HUES64 (cell line): ENCODE measurements at regions not wholly inside any gene's neighbourhood (a gene's known extent, or its start where the extent isn't known, plus 50 kb on each side); places are given as distances from the start of the nearest gene placed in this dataset.
"Not testable (repeated sequence)": the region's sequence is repeated elsewhere in the genome, so short reads cannot be mapped to it uniquely, and the experiment has no call there.

Source experiments
- H3K27ac ChIP-seq: 2 replicates; pipeline ENCODE4 v1.7.0; 2013; ENCODE audit warnings: low read depth, low read length, inconsistent platforms
- H3K27me3 ChIP-seq: 2 replicates; pipeline ENCODE4 v1.6.1; 2013; ENCODE audit warnings: mild to moderate bottlenecking, low read length; ENCODE audit not compliant: insufficient read depth
- H3K36me3 ChIP-seq: 2 replicates; pipeline ENCODE4 v1.6.1; 2013; ENCODE audit warnings: mild to moderate bottlenecking, low read length; ENCODE audit not compliant: insufficient read depth
- H3K4me1 ChIP-seq: 2 replicates; pipeline ENCODE4 v1.6.1; 2013; ENCODE audit warnings: mild to moderate bottlenecking, low read length, moderate library complexity; ENCODE audit not compliant: insufficient read depth
- H3K4me3 ChIP-seq: 2 replicates; pipeline ENCODE4 v1.5.1; 2013; ENCODE audit warnings: mild to moderate bottlenecking, low read length, moderate library complexity
- H3K9ac ChIP-seq: 2 replicates; pipeline ENCODE4 v1.6.1; 2013; ENCODE audit warnings: mild to moderate bottlenecking, low read depth, low read length
- H3K9me3 ChIP-seq: 2 replicates; pipeline ENCODE4 v1.6.1; 2013; ENCODE audit warnings: low read depth, low read length; ENCODE audit not compliant: insufficient read depth
- WGBS: fragments of 150-250, 120-280 bp; methylation state at CpG from one replicate; pipeline ENCODE4 v1.1.7; 2013; ENCODE audit warnings: missing lambda C conversion rate; 5-methylcytosine and 5-hydroxymethylcytosine counted together

DNA sequence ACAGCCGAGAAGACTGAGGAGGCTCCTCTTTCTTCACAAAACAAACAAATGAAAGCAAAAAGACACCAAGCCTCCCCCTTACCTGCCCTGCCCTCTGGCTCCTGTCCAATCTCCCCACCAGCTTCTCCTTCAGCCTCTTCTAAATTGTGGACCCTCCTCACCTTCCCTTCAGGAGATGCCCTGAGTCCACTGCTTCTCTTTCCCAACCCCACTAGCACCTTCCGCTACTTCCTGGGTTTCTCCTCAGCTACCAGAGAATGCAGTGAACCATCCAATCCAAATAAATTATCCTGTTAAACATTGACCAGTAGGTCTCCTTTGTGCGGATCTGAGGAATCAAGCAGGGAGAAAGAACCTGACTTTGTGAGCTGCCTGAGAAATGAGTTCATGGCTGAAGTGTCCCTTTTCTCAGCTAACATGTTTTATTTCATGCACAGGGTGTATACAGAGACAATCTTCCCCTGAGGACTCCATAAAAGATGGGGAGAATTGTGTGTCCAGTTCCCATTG, 63.2 kb upstream of the VPREB1 start:
- H3K9me3 ChIP-seq, result no peaks in the 10 kb centered on the region
- H3K9ac ChIP-seq, result no peak overlapping the region
- WGBS, result 86% methylated on average over 3 of the region's 3 CpGs
- H3K36me3 ChIP-seq, result no peaks in the 10 kb centered on the region
- no peak overlapping the region for H3K27ac ChIP-seq
- H3K4me1 ChIP-seq, result no peaks in the 10 kb centered on the region
- peaks cover 98% of the 10 kb centered on the region for H3K27me3 ChIP-seq
- H3K4me3 ChIP-seq, result no peak overlapping the region

DNA sequence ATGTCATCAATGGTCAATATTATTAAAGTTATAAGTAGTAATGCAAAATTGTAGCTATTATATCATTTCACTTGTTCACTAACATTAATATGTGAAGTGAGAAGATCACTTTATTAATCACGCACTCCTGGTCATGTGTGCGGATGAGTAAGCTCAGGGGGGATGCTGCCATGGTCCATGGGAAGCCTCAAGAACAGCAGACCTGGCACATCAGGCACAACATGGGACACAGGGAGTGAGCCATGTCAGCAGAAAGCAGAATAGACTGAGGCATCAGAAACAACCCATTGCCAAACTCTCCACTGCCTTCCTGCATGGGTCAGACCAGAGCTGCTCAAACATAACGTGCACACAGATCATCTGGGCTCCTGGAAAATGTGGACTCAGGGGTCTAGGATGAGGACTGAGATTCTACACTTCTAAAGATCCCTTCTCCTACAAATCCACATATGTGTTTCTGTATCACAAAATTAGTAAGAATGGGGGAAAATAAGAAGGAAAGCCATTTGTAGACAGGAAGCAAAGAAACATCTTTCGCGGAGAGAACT, 63.8 kb upstream of the VPREB1 start:
- Histone ChIP-seq H3K9me3 (no peaks in the 10 kb centered on the region), H3K27ac (no peak overlapping the region), H3K9ac (no peak overlapping the region), H3K27me3 (peaks cover 98% of the 10 kb centered on the region), H3K4me1 (no peaks in the 10 kb centered on the region), H3K36me3 (no peaks in the 10 kb centered on the region), H3K4me3 (no peak overlapping the region)
- 86% methylated on average over 5 of the region's 5 CpGs for WGBS

DNA sequence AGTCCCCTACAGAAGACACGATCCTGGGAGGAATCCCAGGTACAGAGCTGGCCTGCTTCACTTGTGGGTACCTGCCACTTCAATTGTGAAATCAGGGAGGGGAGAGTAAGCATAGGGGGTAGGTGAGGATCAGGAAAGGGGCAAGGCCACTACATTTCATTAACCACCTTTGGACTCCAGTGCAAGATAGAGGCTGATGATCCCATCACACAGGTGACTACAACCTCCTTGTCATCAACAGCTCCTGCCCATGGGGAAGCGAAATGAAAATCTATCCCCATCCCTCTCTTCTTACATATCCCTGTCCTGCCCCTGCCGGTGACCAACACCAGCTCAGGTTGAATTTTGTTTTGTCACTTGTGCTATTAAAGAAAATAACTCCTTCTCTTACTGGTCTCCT, 64.7 kb upstream of the VPREB1 start:
- H3K9ac ChIP-seq, result no peak overlapping the region
- H3K27ac ChIP-seq, result no peak overlapping the region
- no peaks in the 10 kb centered on the region for H3K4me1 ChIP-seq
- 81% methylated on average over 3 of the region's 3 CpGs for WGBS
- no peaks in the 10 kb centered on the region for H3K9me3 ChIP-seq
- no peaks in the 10 kb centered on the region for H3K36me3 ChIP-seq
- H3K4me3 ChIP-seq, result no peak overlapping the region
- peaks cover 97% of the 10 kb centered on the region for H3K27me3 ChIP-seq

DNA sequence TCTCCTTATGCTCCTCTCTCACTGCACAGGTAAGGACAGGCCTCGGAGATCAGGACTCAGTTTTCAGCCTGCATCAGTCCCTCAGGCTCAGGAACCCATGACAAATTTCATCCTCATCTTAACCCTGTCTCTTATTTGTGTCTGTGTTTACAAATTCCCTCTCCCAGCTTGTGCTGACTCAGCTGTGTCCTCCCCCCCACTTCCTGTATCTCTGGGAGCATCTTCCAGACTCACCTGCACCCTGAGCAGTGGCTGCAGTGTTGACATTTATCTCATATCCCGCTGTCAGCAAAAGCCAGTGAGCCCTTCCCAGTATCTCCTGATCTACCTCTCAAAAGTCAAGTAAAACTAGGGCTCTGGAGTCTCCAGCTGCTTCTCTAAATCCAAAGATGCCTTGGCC, 65.6 kb upstream of the VPREB1 start:
- Histone ChIP-seq H3K9me3 (no peaks in the 10 kb centered on the region), H3K27ac (no peak overlapping the region), H3K9ac (no peak overlapping the region), H3K36me3 (no peaks in the 10 kb centered on the region), H3K4me3 (no peak overlapping the region), H3K27me3 (peaks cover 88% of the 10 kb centered on the region), H3K4me1 (no peaks in the 10 kb centered on the region)
- 82% methylated on average over 2 of the region's 2 CpGs for WGBS

DNA sequence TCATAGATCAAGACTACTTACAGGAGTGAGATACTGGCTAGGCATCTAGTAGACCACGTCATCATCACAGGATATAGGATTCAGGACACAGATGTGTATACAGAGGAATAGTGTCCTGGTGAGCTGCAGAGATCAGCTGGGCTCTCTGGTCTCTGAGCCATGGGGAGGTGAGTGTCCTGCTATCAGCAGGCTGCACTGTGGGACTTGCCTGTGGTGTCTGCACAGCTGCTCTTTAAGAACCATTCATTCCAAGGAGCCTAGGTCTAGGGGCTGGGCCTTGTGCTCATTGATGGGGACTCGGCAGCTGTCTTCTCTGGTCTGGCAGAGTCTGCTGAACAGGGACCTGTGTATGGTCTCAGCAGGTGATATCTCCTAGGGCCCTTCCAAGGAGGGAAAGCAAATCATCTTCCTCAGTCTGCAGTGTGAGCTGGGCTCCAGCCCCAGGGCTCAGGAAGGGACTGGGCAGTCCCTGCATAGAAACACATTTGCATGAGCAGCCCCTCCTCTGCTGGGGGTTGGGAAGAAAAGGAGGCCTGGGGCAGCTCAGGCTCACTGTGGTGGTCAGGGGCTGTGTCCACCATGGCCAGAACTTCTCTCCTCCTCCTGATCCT, 66.1 kb upstream of the VPREB1 start:
- no peaks in the 10 kb centered on the region for H3K4me1 ChIP-seq
- 81% methylated on average over 2 of the region's 2 CpGs for WGBS
- peaks cover 85% of the 10 kb centered on the region for H3K27me3 ChIP-seq
- H3K36me3 ChIP-seq, result no peaks in the 10 kb centered on the region
- no peak overlapping the region for H3K9ac ChIP-seq
- H3K4me3 ChIP-seq, result no peak overlapping the region
- H3K27ac ChIP-seq, result no peak overlapping the region
- H3K9me3 ChIP-seq, result no peaks in the 10 kb centered on the region

DNA sequence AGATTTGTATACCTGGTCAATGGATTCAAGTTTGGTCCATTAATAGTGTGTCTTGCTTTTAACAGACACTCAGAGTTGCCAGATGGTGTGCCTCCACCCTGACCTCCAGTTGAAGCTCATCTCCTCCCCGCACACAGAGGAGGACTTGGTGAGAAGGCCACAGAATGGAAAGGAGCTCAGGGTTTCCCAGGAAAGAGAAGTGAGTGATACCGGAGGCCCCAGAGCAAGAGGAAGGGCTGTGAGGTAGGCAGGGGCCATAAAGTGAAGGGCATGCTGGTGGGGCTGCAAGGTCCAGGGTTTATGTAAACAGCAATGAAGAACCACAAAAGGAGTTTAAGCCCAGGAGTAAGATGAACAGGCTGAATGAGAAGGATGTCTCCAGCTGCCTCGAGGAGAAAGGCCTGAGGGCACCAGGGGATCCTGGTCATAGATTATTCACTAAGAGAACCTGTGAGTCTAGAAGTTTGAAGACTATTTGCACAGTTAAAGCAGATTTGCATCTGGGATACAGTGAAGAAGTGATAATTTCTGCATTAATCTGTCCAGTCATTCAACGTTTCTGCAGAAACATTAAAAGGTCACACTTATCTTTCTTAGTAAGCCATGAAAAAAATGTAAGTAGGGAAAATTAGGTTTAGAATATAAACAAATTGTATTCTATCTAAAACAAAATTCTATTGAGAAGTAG, 67.5 kb upstream of the VPREB1 start:
- no peaks in the 10 kb centered on the region for H3K9me3 ChIP-seq
- H3K36me3 ChIP-seq, result no peaks in the 10 kb centered on the region
- H3K27me3 ChIP-seq, result peaks cover 79% of the 10 kb centered on the region
- H3K4me3 ChIP-seq, result no peak overlapping the region
- H3K9ac ChIP-seq, result no peak overlapping the region
- 70% methylated on average over 3 of the region's 4 CpGs for WGBS
- H3K27ac ChIP-seq, result no peak overlapping the region
- H3K4me1 ChIP-seq, result no peaks in the 10 kb centered on the region

DNA sequence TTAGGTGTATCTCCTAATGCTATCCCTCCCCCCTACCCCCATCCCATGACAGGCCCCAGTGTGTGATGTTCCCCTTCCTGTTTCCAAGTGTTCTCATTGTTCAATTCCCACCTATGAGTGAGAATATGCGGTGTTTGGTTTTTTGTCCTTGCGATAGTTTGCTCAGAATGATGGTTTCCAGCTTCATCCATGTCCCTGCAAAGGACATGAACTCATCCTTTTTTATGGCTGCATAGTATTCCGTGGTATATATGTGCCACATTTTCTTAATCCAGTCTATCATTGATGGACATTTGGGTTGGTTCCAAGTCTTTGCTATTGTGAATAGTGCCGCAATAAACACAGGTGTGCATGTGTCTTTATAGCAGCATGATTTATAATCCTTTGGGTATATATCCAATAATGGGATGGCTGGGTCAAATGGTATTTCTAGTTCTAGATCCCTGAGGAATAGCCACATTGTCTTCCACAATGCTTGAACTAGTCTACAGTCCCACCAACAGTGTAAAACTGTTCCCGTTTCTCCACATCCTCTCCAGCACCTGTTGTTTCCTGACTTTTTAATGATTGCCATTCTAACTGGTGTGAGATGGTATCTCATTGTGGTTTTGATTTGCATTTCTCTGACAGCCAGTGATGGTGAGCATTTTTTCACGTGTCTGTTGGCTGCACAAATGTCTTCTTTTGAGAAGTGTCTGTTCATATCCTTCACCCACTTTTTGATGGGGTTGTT, 71.5 kb upstream of the VPREB1 start:
- H3K36me3 ChIP-seq, H3K4me1 ChIP-seq, H3K27ac ChIP-seq, H3K4me3 ChIP-seq, H3K9ac ChIP-seq, H3K9me3 ChIP-seq: not testable (repeated sequence)
- peaks cover 79% of the 10 kb centered on the region for H3K27me3 ChIP-seq
- WGBS, result 90% methylated on average over 2 of the region's 6 CpGs

DNA sequence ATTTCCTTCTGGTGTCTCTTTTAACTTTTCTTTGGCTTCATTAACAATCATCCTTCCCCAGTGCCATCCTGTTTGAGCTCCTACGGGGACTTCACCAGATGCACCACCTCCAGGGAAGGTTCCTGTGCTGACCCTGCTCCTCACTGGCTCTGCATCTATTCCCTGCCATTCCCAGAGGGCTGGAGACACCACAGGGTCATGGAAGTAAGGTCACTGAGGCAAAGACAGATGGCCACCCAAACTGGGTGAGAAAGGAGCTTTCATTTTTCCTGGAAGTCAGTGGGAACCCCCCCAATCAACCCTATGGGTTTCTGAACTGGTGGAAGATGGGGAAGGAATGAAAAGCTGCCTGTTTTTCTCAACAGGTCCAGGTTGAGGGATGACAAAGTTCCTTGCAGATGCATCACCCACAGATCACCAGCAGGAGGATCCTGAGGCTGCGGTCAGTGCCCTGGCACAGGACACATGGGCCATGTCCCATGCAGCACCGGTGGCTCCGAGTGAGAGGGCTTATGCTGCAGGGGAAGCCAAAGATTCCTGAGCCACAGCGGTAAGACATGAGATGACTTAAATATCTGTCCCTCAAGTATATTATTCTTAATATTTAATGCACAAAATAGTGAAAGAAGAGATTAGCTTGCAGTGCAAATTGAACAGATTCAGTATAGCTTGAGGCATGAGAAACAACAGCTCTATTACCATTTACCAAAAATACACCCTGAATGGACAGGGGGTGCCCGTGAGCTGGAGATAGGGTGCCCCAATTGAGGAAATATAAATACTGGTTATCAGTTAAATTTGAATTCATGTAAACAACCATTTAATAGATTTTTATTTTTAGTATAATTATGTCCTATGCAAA, 73.0 kb upstream of the VPREB1 start:
- H3K4me3 ChIP-seq, result no peak overlapping the region
- WGBS, result 22% methylated on average over 4 of the region's 6 CpGs
- H3K27me3 ChIP-seq, result peaks cover 80% of the 10 kb centered on the region

DNA sequence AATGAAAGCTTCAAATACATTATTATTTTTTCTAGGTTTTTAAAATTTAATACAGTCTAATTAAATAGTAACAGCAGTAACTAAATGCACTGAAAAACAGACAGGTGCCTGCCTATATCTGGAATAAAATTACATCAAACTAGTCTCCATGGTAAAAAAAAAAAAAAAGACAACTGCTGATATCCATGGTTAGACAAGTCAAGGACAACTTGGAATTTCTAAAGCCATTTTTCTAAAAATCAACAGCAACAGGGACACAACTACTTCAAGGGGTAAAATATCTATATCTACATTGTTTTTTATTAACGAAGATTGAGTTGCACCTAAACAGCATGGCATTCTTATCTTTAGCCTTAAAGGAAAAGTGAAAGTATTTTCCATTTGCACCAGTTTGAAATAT, 74.7 kb upstream of the VPREB1 start:
- no peak overlapping the region for H3K4me3 ChIP-seq
- no peaks in the 10 kb centered on the region for H3K36me3 ChIP-seq
- no CpG with 5 or more reads among the region's 1 CpG for WGBS
- no peak overlapping the region for H3K27ac ChIP-seq
- H3K9me3 ChIP-seq, result no peaks in the 10 kb centered on the region
- no peaks in the 10 kb centered on the region for H3K4me1 ChIP-seq
- no peak overlapping the region for H3K9ac ChIP-seq
- peaks cover 82% of the 10 kb centered on the region for H3K27me3 ChIP-seq

More for the DNA sequence above, 73.0 kb upstream of the VPREB1 start:
- H3K9me3 ChIP-seq, result no peaks in the 10 kb centered on the region
- H3K27ac ChIP-seq, result no peak overlapping the region
- H3K9ac ChIP-seq, result no peak overlapping the region
- H3K36me3 ChIP-seq, result no peaks in the 10 kb centered on the region
- no peaks in the 10 kb centered on the region for H3K4me1 ChIP-seq

DNA sequence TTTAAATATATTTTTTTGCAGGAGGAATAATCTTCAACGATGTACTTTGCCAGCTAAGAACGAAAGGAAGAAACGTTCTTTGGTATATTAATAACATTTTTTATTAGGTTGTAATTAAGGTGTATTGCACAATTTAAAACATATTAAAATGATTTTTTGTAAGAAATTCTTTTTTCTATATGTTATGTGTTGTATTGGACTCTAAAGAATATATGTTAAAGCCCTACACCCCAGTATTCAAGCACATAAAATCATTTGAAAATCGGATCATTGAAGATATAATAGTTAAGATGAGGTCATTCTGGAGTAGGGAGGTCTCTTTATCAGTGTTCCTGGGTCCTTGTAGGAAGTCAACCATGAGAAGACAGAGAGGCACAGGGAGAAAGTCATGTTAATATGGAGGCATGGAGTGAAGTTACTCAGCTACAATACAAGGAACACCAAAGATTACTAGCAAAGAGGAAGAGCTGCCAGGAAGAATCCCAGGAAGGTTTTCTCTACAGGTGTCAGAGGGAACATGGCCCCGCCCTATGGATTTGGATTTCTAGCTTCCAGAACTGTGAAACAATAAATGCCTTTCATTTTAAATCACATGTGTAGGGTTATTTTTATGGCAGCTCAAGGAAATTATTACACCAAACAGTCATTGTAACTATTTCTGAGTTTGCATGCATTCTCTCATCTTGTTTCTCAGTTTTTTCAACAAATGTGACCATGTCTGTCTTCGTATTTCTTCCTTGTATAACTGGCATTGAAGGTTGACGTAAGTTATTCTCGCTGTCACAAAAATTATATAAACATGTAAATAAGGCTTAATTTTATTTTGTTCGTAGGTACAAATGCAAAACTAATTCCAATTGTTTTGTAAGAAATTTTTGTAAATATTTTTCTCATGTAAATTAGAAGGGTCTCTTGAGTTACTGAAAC, 75.4 kb upstream of the VPREB1 start:
- H3K4me1 ChIP-seq, result no peaks in the 10 kb centered on the region
- no peak overlapping the region for H3K27ac ChIP-seq
- H3K27me3 ChIP-seq, result peaks cover 88% of the 10 kb centered on the region

More for the DNA sequence above, 75.4 kb upstream of the VPREB1 start:
- Histone ChIP-seq H3K9me3 (no peaks in the 10 kb centered on the region), H3K4me3 (no peak overlapping the region), H3K9ac (no peak overlapping the region), H3K36me3 (no peaks in the 10 kb centered on the region)
- WGBS, result 73% methylated on average over 3 of the region's 9 CpGs
